GM23338 (cell line): ENCODE measurements at regions not wholly inside any gene's neighbourhood (a gene's known extent, or its start where the extent isn't known, plus 50 kb on each side); places are given as distances from the start of the nearest gene placed in this dataset.
A peak's percentile ranks its signal among the peaks of the same experiment; 100 is the strongest.

Experiments used
- ATAC-seq: fragments of 200-7000 bp; cut with Tn5 transposase; 3 replicates; pipeline ENCODE4 v1.9.1; 2020
- DNase-seq: peaks from one replicate; pipeline ENCODE4 v3.0.0-alpha.2; 2015; ENCODE audit warnings: low spot score
- H2AFZ ChIP-seq: fragments of 200-600 bp; sonication (generic); 2 replicates; pipeline ENCODE4 v1.8.0; 2016; ENCODE audit warnings: antibody characterized with exemption, mild to moderate bottlenecking, moderate library complexity
- H3F3A ChIP-seq: fragments of 200-600 bp; sonication (generic); replicated peaks from 2 replicates; pipeline ENCODE4 v1.8.0; 2017; ENCODE audit warnings: antibody characterized with exemption, mixed run types, low read depth
- H3K27ac ChIP-seq: fragments of 200-600 bp; sonication (generic); 2 replicates; pipeline ENCODE4 v1.6.1; 2016; ENCODE audit warnings: low read depth
- H3K27me3 ChIP-seq: fragments of 200-600 bp; sonication (generic); 2 replicates; pipeline ENCODE4 v1.8.0; 2016; ENCODE audit warnings: mild to moderate bottlenecking, mixed run types, moderate library complexity; ENCODE audit not compliant: insufficient read depth
- H3K36me3 ChIP-seq: fragments of 200-600 bp; sonication (generic); 2 replicates; pipeline ENCODE4 v1.8.0; 2016; ENCODE audit warnings: mild to moderate bottlenecking; ENCODE audit not compliant: insufficient read depth
- H3K4me1 ChIP-seq: fragments of 200-600 bp; sonication (generic); 2 replicates; pipeline ENCODE4 v1.8.0; 2016; ENCODE audit warnings: mild to moderate bottlenecking, moderate library complexity; ENCODE audit not compliant: insufficient read depth
- H3K4me2 ChIP-seq: fragments of 200-600 bp; sonication (generic); 2 replicates; pipeline ENCODE4 v1.7.1; 2017; ENCODE audit warnings: mixed run types
- H3K4me3 ChIP-seq: fragments of 200-600 bp; sonication (generic); 2 replicates; pipeline ENCODE4 v1.6.1; 2016; ENCODE audit warnings: mixed run types
- H3K79me2 ChIP-seq: fragments of 200-600 bp; sonication (generic); replicated peaks from 2 replicates; pipeline ENCODE4 v1.8.0; 2017; ENCODE audit warnings: mild to moderate bottlenecking; ENCODE audit not compliant: insufficient read depth
- H3K9me2 ChIP-seq: fragments of 200-600 bp; sonication (generic); 2 replicates; pipeline ENCODE4 v1.8.0; 2017; ENCODE audit not compliant: insufficient read depth
- H4K20me1 ChIP-seq: fragments of 200-600 bp; sonication (generic); replicated peaks from 2 replicates; pipeline ENCODE4 v1.8.0; 2017; ENCODE audit warnings: mild to moderate bottlenecking; ENCODE audit not compliant: insufficient read depth
- H3K27ac Mint-ChIP-seq: 2 replicates; pipeline ENCODE4 v1.8.0; 2020; ENCODE audit warnings: inconsistent platforms, mild to moderate bottlenecking, moderate library complexity, mixed read lengths
- H3K27me3 Mint-ChIP-seq: 3 replicates; pipeline ENCODE4 v1.8.0; 2022; ENCODE audit warnings: low read depth, mild to moderate bottlenecking, moderate library complexity, mixed read lengths, inconsistent platforms; ENCODE audit not compliant: insufficient read depth, poor library complexity
- H3K36me3 Mint-ChIP-seq: 3 replicates; pipeline ENCODE4 v1.8.0; 2021; ENCODE audit warnings: low read depth, mild to moderate bottlenecking, inconsistent platforms, moderate library complexity, mixed read lengths
- H3K4me1 Mint-ChIP-seq: 3 replicates; pipeline ENCODE4 v1.8.0; 2020; ENCODE audit warnings: mild to moderate bottlenecking, inconsistent platforms, mixed read lengths
- H3K4me3 Mint-ChIP-seq: 3 replicates; pipeline ENCODE4 v1.8.0; 2021; ENCODE audit warnings: moderate library complexity, mild to moderate bottlenecking, inconsistent platforms, mixed read lengths
- H3K9me3 Mint-ChIP-seq: 3 replicates; pipeline ENCODE4 v1.8.0; 2020; ENCODE audit warnings: moderate library complexity, mild to moderate bottlenecking, inconsistent platforms, mixed read lengths
- CTCF ChIP-seq, 2 experiments: fragments of 200-600 bp in 1 of 2; sonication (generic) in 1 of 2; conservative IDR thresholded peaks; 2 replicates each; pipeline versions ENCODE4 v1.5.1 to v1.6.1; 2016 to 2017; ENCODE audit warnings: antibody characterized with exemption in 2 of 2, low read depth in 2 of 2, mild to moderate bottlenecking in 2 of 2, moderate library complexity in 1 of 2
- EZH2 ChIP-seq: fragments of 200-600 bp; sonication (generic); IDR thresholded peaks from one replicate; pipeline ENCODE4 v1.8.0; 2017; ENCODE audit warnings: antibody characterized with exemption, mild to moderate bottlenecking, low read depth; ENCODE audit not compliant: unreplicated experiment
- EZH2phosphoT487 ChIP-seq: fragments of 200-600 bp; sonication (generic); IDR thresholded peaks from one replicate; pipeline ENCODE4 v1.8.1; 2018; ENCODE audit warnings: antibody characterized with exemption; ENCODE audit not compliant: unreplicated experiment
- REST ChIP-seq: IDR thresholded peaks from one replicate; pipeline ENCODE4 v1.6.1; 2018; ENCODE audit warnings: antibody characterized with exemption; ENCODE audit not compliant: unreplicated experiment
- STAT1 ChIP-seq: IDR thresholded peaks from one replicate; pipeline ENCODE4 v1.6.1; 2016; ENCODE audit warnings: antibody characterized with exemption; ENCODE audit not compliant: unreplicated experiment
- ZNF114 ChIP-seq: fragments of 250-450 bp; sonication (Bioruptor Pico); IDR thresholded peaks from 2 replicates; pipeline ENCODE4 v1.5.0; 2020; ENCODE audit warnings: mild to moderate bottlenecking, moderate library complexity
- ZNF331 ChIP-seq: fragments of 250-450 bp; sonication (Bioruptor Pico); IDR thresholded peaks from 2 replicates; pipeline ENCODE4 v1.5.0; 2020; ENCODE audit warnings: low read depth, mild to moderate bottlenecking, moderate library complexity
- ZNF462 ChIP-seq: fragments of 250-450 bp; sonication (Bioruptor Pico); IDR thresholded peaks from 2 replicates; pipeline ENCODE4 v1.5.0; 2020; ENCODE audit warnings: mild to moderate bottlenecking, moderate library complexity

DNA sequence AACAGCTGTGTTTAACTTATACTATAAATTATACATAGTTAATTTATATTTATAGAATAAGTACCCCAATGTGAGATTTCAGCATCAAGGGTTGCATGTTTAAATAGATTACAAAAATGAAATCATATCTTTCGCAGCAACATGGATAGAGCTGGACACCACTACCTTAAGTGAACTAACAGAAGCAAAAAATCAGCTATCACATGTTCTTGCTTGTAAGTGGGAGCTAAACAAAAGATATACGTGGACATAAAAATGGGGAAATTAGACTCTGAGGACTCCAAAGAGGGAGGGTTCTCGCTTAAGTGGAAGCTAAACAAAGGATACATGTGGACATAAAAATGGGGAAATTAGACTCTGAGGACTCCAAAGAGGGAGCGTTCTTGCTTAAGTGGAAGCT is 626.5 kb upstream of the DPPA4 start (continued):
- TF ChIP-seq ZNF462 (CRISPR knock-in tag) (no peak), CTCF (conservative IDR thresholded peaks at IDR 0.05; ENCODE audit: low read depth in 2 of 2) (no peak), ZNF331 (no peak), ZNF114 (CRISPR knock-in tag) (no peak)

- Histone ChIP-seq H3K4me2 (no peak overlapping the region), H3K79me2 (no peaks in the 10 kb centered on the region), H3K27ac (no peak overlapping the region), H4K20me1 (no peaks in the 10 kb centered on the region), H2AFZ (no peak overlapping the region), H3K9me2 (peaks cover 8% of the 10 kb centered on the region), H3K4me3 (no peak overlapping the region), H3K27me3 (no peaks in the 10 kb centered on the region), H3K36me3 (no peaks in the 10 kb centered on the region), H3K4me1 (no peaks in the 10 kb centered on the region), H3F3A (no peaks in the 10 kb centered on the region)
- H3K27ac Mint-ChIP-seq = no peak overlapping the region
- no peak overlapping the region for H3K4me3 Mint-ChIP-seq
- peaks cover 25% of the 10 kb centered on the region for H3K9me3 Mint-ChIP-seq
- H3K27me3 Mint-ChIP-seq = peaks cover 5% of the 10 kb centered on the region
- H3K36me3 Mint-ChIP-seq = peaks cover 8% of the 10 kb centered on the region; the same call in 2 of the 3 replicates
- ATAC-seq (no peak), DNase-seq (no peak)
- no peaks in the 10 kb centered on the region for H3K4me1 Mint-ChIP-seq
- peak; percentile 59 for TF ChIP-seq REST
- no peak for TF ChIP-seq ZNF114 (CRISPR knock-in tag)
- TF ChIP-seq ZNF331 = no peak
- TF ChIP-seq EZH2phosphoT487 = no peak
- no peak for TF ChIP-seq EZH2
- TF ChIP-seq STAT1 = no peak
These were observed 636.4 kb upstream of the DPPA4 start for GRCh38 chr3:109973733-109974132.
